ENCODE measurements at regions not wholly inside any gene's neighbourhood (a gene's known extent, or its start where the extent isn't known, plus 50 kb on each side); places are given as distances from the start of the nearest gene placed in this dataset.

GRCh38 chr2:19209575-19210341 lies 148.7 kb downstream of the OSR1 start:
- Mint-ChIP-seq H3K4me3 (no peak overlapping the region), H3K9me3 (peaks cover 3 to 24% (median 8%) of the 10 kb centered on the region in 7 donors), H3K36me3 (no peaks in the 10 kb centered on the region), H3K27ac (no peak overlapping the region), H3K4me1 (no peaks in the 10 kb centered on the region), H3K27me3 (ENCODE audit: low read depth in 3 of 3) (peaks cover 0 to 2% (median 0%) of the 10 kb centered on the region in 3 donors)
- H3K27me3 ChIP-seq (ENCODE audit: control insufficient read depth in 2 of 2, insufficient read depth in 2 of 2, low read length in 2 of 2), result no peaks in the 10 kb centered on the region
- no peaks in the 10 kb centered on the region for H3K36me3 ChIP-seq (replicated peaks in 1 of 2; ENCODE audit: control insufficient read depth in 1 of 2, insufficient read depth in 2 of 2, low read length in 2 of 2)
- 100% methylated on average over 2 of the region's 7 CpGs for WGBS (ENCODE audit: insufficient coverage)
- H3K4me1 ChIP-seq (ENCODE audit: control insufficient read depth in 1 of 2, insufficient read depth in 2 of 2, low read length in 2 of 2), result no peaks in the 10 kb centered on the region
- no peaks in the 10 kb centered on the region for H4K20me1 ChIP-seq (ENCODE audit: insufficient read depth, low read length)
- H3K4me3 ChIP-seq (replicated peaks in 1 of 3; ENCODE audit: low read depth in 2 of 3, low read length in 3 of 3), result no peak overlapping the region
- no peak overlapping the region for H3K4me2 ChIP-seq (replicated peaks; ENCODE audit: extremely low read depth, low read length, poor library complexity, severe bottlenecking)
- intact Hi-C loops (cut with micrococcal nuclease), result no loop called here
- no peaks in the 10 kb centered on the region for H3K79me2 ChIP-seq (ENCODE audit: insufficient read depth, low read length)
- peaks cover 5 to 12% of the 10 kb centered on the region in 2 donors for H3K9me3 ChIP-seq (replicated peaks in 1 of 2; ENCODE audit: control insufficient read depth in 1 of 2, insufficient read depth in 1 of 2, low read length in 2 of 2)
- TF ChIP-seq, protein P1, sequence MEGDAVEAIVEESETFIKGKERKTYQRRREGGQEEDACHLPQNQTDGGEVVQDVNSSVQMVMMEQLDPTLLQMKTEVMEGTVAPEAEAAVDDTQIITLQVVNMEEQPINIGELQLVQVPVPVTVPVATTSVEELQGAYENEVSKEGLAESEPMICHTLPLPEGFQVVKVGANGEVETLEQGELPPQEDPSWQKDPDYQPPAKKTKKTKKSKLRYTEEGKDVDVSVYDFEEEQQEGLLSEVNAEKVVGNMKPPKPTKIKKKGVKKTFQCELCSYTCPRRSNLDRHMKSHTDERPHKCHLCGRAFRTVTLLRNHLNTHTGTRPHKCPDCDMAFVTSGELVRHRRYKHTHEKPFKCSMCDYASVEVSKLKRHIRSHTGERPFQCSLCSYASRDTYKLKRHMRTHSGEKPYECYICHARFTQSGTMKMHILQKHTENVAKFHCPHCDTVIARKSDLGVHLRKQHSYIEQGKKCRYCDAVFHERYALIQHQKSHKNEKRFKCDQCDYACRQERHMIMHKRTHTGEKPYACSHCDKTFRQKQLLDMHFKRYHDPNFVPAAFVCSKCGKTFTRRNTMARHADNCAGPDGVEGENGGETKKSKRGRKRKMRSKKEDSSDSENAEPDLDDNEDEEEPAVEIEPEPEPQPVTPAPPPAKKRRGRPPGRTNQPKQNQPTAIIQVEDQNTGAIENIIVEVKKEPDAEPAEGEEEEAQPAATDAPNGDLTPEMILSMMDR (IDR thresholded peaks at IDR 0.05), result no peak
- DNase-seq, result no peak
- H2AFZ ChIP-seq (ENCODE audit: insufficient read depth, low read depth, low read length, poor library complexity, severe bottlenecking), result no peak overlapping the region
- H3K27ac ChIP-seq (ENCODE audit: low read depth in 1 of 2, low read length in 2 of 2), result no peak overlapping the region
- no peak overlapping the region for H3K9ac ChIP-seq (ENCODE audit: insufficient read depth, low read length, poor library complexity, severe bottlenecking)

GRCh38 chr2:19208479-19209199 lies 149.8 kb downstream of the OSR1 start:
- no peak for DNase-seq
- Histone ChIP-seq H2AFZ (ENCODE audit: insufficient read depth, low read depth, low read length, poor library complexity, severe bottlenecking) (no peak overlapping the region), H3K9me3 (replicated peaks in 1 of 2; ENCODE audit: control insufficient read depth in 1 of 2, insufficient read depth in 1 of 2, low read length in 2 of 2) (peaks cover 5 to 16% of the 10 kb centered on the region in 2 donors), H3K4me2 (replicated peaks; ENCODE audit: extremely low read depth, low read length, poor library complexity, severe bottlenecking) (no peak overlapping the region), H4K20me1 (ENCODE audit: insufficient read depth, low read length) (no peaks in the 10 kb centered on the region), H3K79me2 (ENCODE audit: insufficient read depth, low read length) (no peaks in the 10 kb centered on the region), H3K27ac (ENCODE audit: low read depth in 1 of 2, low read length in 2 of 2) (no peak overlapping the region), H3K36me3 (replicated peaks in 1 of 2; ENCODE audit: control insufficient read depth in 1 of 2, insufficient read depth in 2 of 2, low read length in 2 of 2) (no peaks in the 10 kb centered on the region), H3K4me3 (replicated peaks in 1 of 3; ENCODE audit: low read depth in 2 of 3, low read length in 3 of 3) (no peak overlapping the region), H3K9ac (ENCODE audit: insufficient read depth, low read length, poor library complexity, severe bottlenecking) (no peak overlapping the region), H3K4me1 (ENCODE audit: control insufficient read depth in 1 of 2, insufficient read depth in 2 of 2, low read length in 2 of 2) (no peaks in the 10 kb centered on the region), H3K27me3 (ENCODE audit: control insufficient read depth in 2 of 2, insufficient read depth in 2 of 2, low read length in 2 of 2) (no peaks in the 10 kb centered on the region)
- Mint-ChIP-seq H3K4me1 (no peaks in the 10 kb centered on the region), H3K9me3 (peaks cover 5 to 24% (median 18%) of the 10 kb centered on the region in 7 donors), H3K4me3 (no peak overlapping the region), H3K27ac (no peak overlapping the region), H3K27me3 (ENCODE audit: low read depth in 3 of 3) (peaks cover 0 to 2% (median 0%) of the 10 kb centered on the region in 3 donors), H3K36me3 (no peaks in the 10 kb centered on the region)
- TF ChIP-seq, protein P1 (IDR thresholded peaks at IDR 0.05), result no peak
- WGBS (ENCODE audit: insufficient coverage), result 100% methylated on average over 3 of the region's 4 CpGs
- intact Hi-C loops (cut with micrococcal nuclease), result no loop called here

Data from CD14-positive monocyte (primary cell).